Thymus (tissue), 11 donors: ENCODE measurements at regions not wholly inside any gene's neighbourhood (a gene's known extent, or its start where the extent isn't known, plus 50 kb on each side); places are given as distances from the start of the nearest gene placed in this dataset.
"Not testable (repeated sequence)": the region's sequence is repeated elsewhere in the genome, so short reads cannot be mapped to it uniquely, and the experiment has no call there.

Experiments
- DNase-seq, 9 donors: peaks; one replicate each; pipeline ENCODE4 v3.0.0-alpha.2; 2013; ENCODE audit warnings: low spot score in 9 of 9, low read depth in 6 of 9, missing footprints in 1 of 9
- H3K27ac ChIP-seq, 2 donors: one replicate each; pipeline ENCODE4 v1.5.1; 2013; ENCODE audit warnings: control low read depth in 1 of 2, low read depth in 1 of 2, low read length in 1 of 2, mild to moderate bottlenecking in 1 of 2, moderate library complexity in 1 of 2
- H3K27me3 ChIP-seq, 2 donors: one replicate each; pipeline ENCODE4 v1.5.1; 2013; ENCODE audit warnings: low read length in 1 of 2; ENCODE audit not compliant: control insufficient read depth in 2 of 2, insufficient read depth in 1 of 2
- H3K36me3 ChIP-seq, 2 donors: one replicate each; pipeline ENCODE4 v1.5.1; 2013; ENCODE audit warnings: low read length in 1 of 2, mild to moderate bottlenecking in 1 of 2, moderate library complexity in 1 of 2; ENCODE audit not compliant: control insufficient read depth in 2 of 2, insufficient read depth in 2 of 2
- H3K4me1 ChIP-seq, 2 donors: one replicate each; pipeline ENCODE4 v1.5.1; 2013; ENCODE audit warnings: low read length in 2 of 2; ENCODE audit not compliant: control insufficient read depth in 2 of 2, insufficient read depth in 2 of 2
- H3K4me3 ChIP-seq, 2 donors: one replicate each; pipeline ENCODE4 v1.5.1; 2013; ENCODE audit warnings: low read length in 2 of 2, control low read depth in 1 of 2, mild to moderate bottlenecking in 1 of 2
- H3K9me3 ChIP-seq, 2 donors: one replicate each; pipeline ENCODE4 v1.5.1; 2013; ENCODE audit warnings: low read length in 1 of 2, mild to moderate bottlenecking in 1 of 2; ENCODE audit not compliant: control insufficient read depth in 2 of 2, insufficient read depth in 1 of 2
- WGBS: extraction: QIAGEN DNeasy Blood & Tissue Kit; methylation state at CpG from one replicate; pipeline ENCODE4 v1.1.7; 2013; 5-methylcytosine and 5-hydroxymethylcytosine counted together
- donor health status: healthy.

DNA sequence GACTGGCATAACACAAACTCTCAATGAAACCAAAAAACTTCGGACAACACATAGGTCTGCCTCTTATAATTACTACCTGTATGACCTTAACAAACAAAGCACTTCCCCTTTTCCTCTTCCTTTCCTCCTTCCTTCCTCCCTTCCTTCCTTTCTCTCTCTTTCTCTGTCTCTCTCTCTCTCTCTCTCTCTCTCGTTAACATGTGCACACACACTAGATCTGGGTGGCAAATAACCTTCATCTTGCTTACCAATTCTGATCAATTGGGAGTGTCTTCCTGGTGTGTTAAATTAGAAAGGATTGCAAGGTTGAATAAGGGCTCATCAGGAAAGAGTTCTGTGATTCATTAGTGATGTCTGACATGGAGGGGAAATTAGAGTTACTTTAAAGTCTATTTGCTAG lies 307.8 kb upstream of the PRKD1 start:
- H3K4me3 ChIP-seq: no peak overlapping the region
- no peak overlapping the region for H3K27ac ChIP-seq
- WGBS: 85% methylated on average over 2 of the region's 2 CpGs
- H3K4me1 ChIP-seq: no peaks in the 10 kb centered on the region
- H3K9me3 ChIP-seq: no peaks in the 10 kb centered on the region
- H3K27me3 ChIP-seq: no peaks in the 10 kb centered on the region
- DNase-seq: no peak
- no peaks in the 10 kb centered on the region for H3K36me3 ChIP-seq

DNA sequence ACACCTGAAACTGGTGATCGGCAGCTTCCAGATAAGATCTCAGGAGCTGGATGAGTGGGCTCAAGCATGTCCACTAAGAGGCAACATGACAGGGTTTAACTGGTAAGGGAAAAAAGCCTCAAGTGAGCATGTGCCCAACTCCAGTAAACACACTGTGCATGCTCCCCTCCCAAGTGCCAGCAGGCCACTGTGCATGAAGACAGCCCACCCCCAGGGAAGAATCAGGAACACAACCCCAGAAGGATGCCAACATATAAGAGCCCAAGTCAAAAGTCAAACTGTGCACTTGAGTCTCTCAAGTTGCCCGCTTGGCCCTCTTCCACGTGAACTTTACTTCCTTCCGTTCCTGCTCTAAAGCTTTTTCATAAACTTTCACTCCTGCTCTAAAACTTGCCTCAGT lies 311.3 kb upstream of the PRKD1 start:
- Histone ChIP-seq H3K9me3 (no peaks in the 10 kb centered on the region), H3K27me3 (no peaks in the 10 kb centered on the region), H3K4me3 (no peak overlapping the region), H3K4me1 (no peaks in the 10 kb centered on the region), H3K27ac (no peak overlapping the region), H3K36me3 (no peaks in the 10 kb centered on the region)
- no peak for DNase-seq
- 93% methylated on average over 4 of the region's 4 CpGs for WGBS

GRCh38 chr14:30240018-30240417 lies 312.4 kb upstream of the PRKD1 start:
- WGBS: 64% methylated on average over 4 of the region's 4 CpGs

DNA sequence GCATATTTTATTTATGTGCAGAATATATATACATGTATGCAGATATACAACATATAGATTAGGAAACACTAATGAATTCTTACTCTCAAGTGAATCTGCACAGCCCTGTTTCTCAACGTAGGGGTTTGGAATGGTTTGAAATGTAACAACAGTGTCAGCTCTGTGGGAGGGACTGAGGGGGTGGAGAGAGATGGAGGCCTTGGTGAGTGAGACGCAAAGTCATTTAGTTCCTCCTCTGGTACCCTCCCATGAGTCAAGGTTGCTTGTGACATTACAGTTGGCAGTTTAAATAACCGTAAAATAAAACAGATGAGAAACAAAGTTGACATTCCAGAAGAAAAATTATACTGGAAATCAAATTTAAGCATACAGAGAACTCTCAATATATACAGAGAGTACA lies 313.0 kb upstream of the PRKD1 start:
- no peaks in the 10 kb centered on the region for H3K27me3 ChIP-seq
- DNase-seq: no peak
- H3K9me3 ChIP-seq: no peaks in the 10 kb centered on the region
- H3K4me3 ChIP-seq: no peak overlapping the region
- H3K36me3 ChIP-seq: no peaks in the 10 kb centered on the region
- WGBS: 70% methylated on average over 3 of the region's 3 CpGs
- no peak overlapping the region for H3K27ac ChIP-seq
- no peaks in the 10 kb centered on the region for H3K4me1 ChIP-seq

More at GRCh38 chr14:30240018-30240417, 312.4 kb upstream of the PRKD1 start:
- no peak for DNase-seq
- Histone ChIP-seq H3K36me3 (no peaks in the 10 kb centered on the region), H3K27me3 (no peaks in the 10 kb centered on the region), H3K27ac (no peak overlapping the region), H3K4me1 (no peaks in the 10 kb centered on the region), H3K9me3 (no peaks in the 10 kb centered on the region), H3K4me3 (no peak overlapping the region)

DNA sequence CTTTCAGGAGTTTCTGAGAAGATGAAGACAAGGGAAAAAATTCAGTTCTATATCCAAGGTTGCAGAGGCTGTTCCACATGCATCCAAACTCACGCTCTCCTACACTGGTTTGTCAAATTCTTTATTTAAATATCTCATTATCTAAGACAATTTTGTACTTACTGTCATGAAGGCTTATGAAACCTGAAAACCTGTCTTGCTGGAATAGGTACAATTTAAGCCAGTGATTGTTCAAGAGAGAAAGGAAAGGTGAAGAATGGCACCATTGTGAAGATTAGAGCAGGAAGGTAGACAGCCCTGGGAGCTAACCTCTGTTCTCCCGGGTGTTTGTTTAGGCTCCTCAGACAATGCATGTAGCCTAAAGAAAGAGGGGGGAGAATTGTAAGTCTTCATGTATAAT lies 315.1 kb upstream of the PRKD1 start:
- Histone ChIP-seq H3K4me1 (no peaks in the 10 kb centered on the region), H3K9me3 (no peaks in the 10 kb centered on the region), H3K36me3 (no peaks in the 10 kb centered on the region), H3K4me3 (no peak overlapping the region), H3K27ac (no peak overlapping the region), H3K27me3 (no peaks in the 10 kb centered on the region)
- DNase-seq: no peak
- WGBS: 73% methylated on average over 2 of the region's 2 CpGs

DNA sequence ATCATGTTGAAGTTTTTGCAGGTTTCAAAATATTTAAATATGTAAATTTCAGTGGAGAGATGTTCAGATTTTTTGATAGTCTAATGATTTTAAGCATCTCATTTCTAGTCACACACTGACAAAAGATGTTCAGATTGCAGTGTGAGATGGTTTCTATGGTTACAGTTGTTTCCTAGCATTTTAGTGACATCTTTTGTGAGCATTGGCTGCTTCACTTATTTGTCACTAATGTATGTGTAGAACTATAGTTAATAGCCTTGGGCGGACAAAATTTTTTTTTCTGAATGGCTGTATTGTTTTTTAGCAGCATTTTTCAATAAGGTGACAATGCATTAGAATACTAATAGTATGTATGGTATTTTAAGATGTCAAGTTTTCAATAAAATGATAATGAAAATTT lies 315.6 kb upstream of the PRKD1 start:
- DNase-seq: no peak
- Histone ChIP-seq H3K27me3 (no peaks in the 10 kb centered on the region), H3K9me3 (no peaks in the 10 kb centered on the region), H3K4me1 (no peaks in the 10 kb centered on the region), H3K36me3 (no peaks in the 10 kb centered on the region), H3K4me3 (no peak overlapping the region), H3K27ac (no peak overlapping the region)
- 92% methylated on average over 1 of the region's 1 CpG for WGBS

DNA sequence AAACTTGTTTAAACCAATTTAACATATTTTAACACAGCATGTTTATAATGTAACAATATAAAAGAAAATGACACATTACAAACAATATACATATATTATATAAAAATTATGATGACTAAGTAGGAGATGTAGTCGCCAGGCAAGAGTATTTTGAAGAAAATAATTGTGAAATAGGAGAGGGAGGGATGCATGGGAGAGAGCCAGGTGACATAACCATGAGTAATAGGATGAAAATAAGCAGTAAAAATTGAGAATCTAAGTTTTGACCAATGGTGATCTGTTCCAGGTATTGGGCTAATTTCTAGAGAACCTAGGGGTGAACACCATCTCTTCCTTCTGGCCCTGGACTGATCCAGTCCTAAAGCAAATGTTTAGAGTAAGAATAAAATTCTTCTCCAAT lies 315.2 kb upstream of the G2E3 start:
- Histone ChIP-seq H3K27ac (no peak overlapping the region), H3K9me3 (no peaks in the 10 kb centered on the region), H3K4me1 (no peaks in the 10 kb centered on the region), H3K27me3 (no peaks in the 10 kb centered on the region), H3K4me3 (no peak overlapping the region), H3K36me3 (no peaks in the 10 kb centered on the region)
- WGBS: 1% methylated on average over 1 of the region's 1 CpG
- no peak for DNase-seq

GRCh38 chr14:30244348-30244747 lies 314.6 kb upstream of the G2E3 start:
- not testable (repeated sequence) for H3K27me3 ChIP-seq, H3K36me3 ChIP-seq, H3K4me3 ChIP-seq, DNase-seq, H3K4me1 ChIP-seq, H3K9me3 ChIP-seq, H3K27ac ChIP-seq
- 92% methylated on average over 4 of the region's 4 CpGs for WGBS

- Histone ChIP-seq H3K4me1 (no peaks in the 10 kb centered on the region), H3K4me3 (no peak overlapping the region), H3K9me3 (no peaks in the 10 kb centered on the region), H3K27me3 (no peaks in the 10 kb centered on the region), H3K36me3 (no peaks in the 10 kb centered on the region), H3K27ac (no peak overlapping the region)
- no peak for DNase-seq
Observed at GRCh38 chr14:30251017-30251416, 307.9 kb upstream of the G2E3 start.

GRCh38 chr14:30251557-30252100 lies 307.3 kb upstream of the G2E3 start:
- no peaks in the 10 kb centered on the region for H3K27me3 ChIP-seq
- no peaks in the 10 kb centered on the region for H3K9me3 ChIP-seq
- H3K4me1 ChIP-seq: no peaks in the 10 kb centered on the region
- 89% methylated on average over 6 of the region's 6 CpGs for WGBS
- H3K27ac ChIP-seq: no peak overlapping the region
- no peaks in the 10 kb centered on the region for H3K36me3 ChIP-seq
- H3K4me3 ChIP-seq: no peak overlapping the region
- no peak for DNase-seq
